ENCODE measurements at regions not wholly inside any gene's neighbourhood (a gene's known extent, or its start where the extent isn't known, plus 50 kb on each side); places are given as distances from the start of the nearest gene placed in this dataset.

GRCh38 chr10:57186201-57186600 lies 825.1 kb upstream of the ZWINT start:
- peaks cover 2% of the 10 kb centered on the region for H3K4me1 ChIP-seq (ENCODE audit: low read length)
- H3K27me3 ChIP-seq (ENCODE audit: low read depth, low read length), result no peaks in the 10 kb centered on the region
- no peak overlapping the region for H3K4me3 ChIP-seq (ENCODE audit: low read length)
- no peak overlapping the region for H3K9ac ChIP-seq (ENCODE audit: low read length)
- no peak for TF ChIP-seq EZH2phosphoT487 (IDR thresholded peaks at IDR 0.05; ENCODE audit: low read depth)
- TF ChIP-seq, protein P1, sequence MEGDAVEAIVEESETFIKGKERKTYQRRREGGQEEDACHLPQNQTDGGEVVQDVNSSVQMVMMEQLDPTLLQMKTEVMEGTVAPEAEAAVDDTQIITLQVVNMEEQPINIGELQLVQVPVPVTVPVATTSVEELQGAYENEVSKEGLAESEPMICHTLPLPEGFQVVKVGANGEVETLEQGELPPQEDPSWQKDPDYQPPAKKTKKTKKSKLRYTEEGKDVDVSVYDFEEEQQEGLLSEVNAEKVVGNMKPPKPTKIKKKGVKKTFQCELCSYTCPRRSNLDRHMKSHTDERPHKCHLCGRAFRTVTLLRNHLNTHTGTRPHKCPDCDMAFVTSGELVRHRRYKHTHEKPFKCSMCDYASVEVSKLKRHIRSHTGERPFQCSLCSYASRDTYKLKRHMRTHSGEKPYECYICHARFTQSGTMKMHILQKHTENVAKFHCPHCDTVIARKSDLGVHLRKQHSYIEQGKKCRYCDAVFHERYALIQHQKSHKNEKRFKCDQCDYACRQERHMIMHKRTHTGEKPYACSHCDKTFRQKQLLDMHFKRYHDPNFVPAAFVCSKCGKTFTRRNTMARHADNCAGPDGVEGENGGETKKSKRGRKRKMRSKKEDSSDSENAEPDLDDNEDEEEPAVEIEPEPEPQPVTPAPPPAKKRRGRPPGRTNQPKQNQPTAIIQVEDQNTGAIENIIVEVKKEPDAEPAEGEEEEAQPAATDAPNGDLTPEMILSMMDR (IDR thresholded peaks at IDR 0.05; ENCODE audit: low read depth, low read length), result no peak
- no peaks in the 10 kb centered on the region for H3K79me2 ChIP-seq (ENCODE audit: low read length)
- no peaks in the 10 kb centered on the region for H4K20me1 ChIP-seq (ENCODE audit: insufficient read depth, low read length)
- no peaks in the 10 kb centered on the region for H3K9me3 ChIP-seq (ENCODE audit: insufficient read depth, low read length)
- no peak overlapping the region for H2AFZ ChIP-seq (ENCODE audit: low read depth, low read length)
- no peaks in the 10 kb centered on the region for H3K36me3 ChIP-seq (replicated peaks; ENCODE audit: low read depth, low read length)
- no peak overlapping the region for H3K4me2 ChIP-seq (ENCODE audit: low read length)
- H3K27ac ChIP-seq (ENCODE audit: low read length), result no peak overlapping the region

DNA sequence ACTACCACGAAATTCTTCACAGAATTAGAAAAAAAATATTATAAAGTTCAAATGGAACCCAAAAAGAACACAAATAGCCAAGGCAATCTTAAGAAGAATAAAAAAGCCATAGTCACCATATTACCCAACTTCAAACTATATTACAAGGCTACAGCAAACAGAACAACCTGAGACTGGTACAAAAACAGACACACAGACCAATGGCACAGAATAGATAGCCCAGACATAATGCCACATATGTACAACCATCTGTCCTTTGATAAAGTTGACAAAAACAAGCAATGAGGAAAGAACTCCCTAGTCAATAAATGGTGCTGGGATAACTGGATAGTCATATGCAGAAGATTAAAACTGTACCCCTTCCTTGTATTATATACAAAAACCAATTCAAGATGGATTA lies 808.5 kb upstream of the ZWINT start:
- Histone ChIP-seq H3K36me3 (replicated peaks; ENCODE audit: low read depth, low read length) (no peaks in the 10 kb centered on the region), H3K9me3 (ENCODE audit: insufficient read depth, low read length) (no peaks in the 10 kb centered on the region), H3K27ac (ENCODE audit: low read length) (no peak overlapping the region), H3K4me3 (ENCODE audit: low read length) (no peak overlapping the region), H3K27me3 (ENCODE audit: low read depth, low read length) (no peaks in the 10 kb centered on the region), H3K79me2 (ENCODE audit: low read length) (no peaks in the 10 kb centered on the region), H4K20me1 (ENCODE audit: insufficient read depth, low read length) (no peaks in the 10 kb centered on the region), H3K4me1 (ENCODE audit: low read length) (no peaks in the 10 kb centered on the region), H3K4me2 (ENCODE audit: low read length) (no peak overlapping the region), H2AFZ (ENCODE audit: low read depth, low read length) (no peak overlapping the region), H3K9ac (ENCODE audit: low read length) (no peak overlapping the region)
- no peak for TF ChIP-seq EZH2phosphoT487 (IDR thresholded peaks at IDR 0.05; ENCODE audit: low read depth)
- TF ChIP-seq, protein P1 (IDR thresholded peaks at IDR 0.05; ENCODE audit: low read depth, low read length), result no peak

DNA sequence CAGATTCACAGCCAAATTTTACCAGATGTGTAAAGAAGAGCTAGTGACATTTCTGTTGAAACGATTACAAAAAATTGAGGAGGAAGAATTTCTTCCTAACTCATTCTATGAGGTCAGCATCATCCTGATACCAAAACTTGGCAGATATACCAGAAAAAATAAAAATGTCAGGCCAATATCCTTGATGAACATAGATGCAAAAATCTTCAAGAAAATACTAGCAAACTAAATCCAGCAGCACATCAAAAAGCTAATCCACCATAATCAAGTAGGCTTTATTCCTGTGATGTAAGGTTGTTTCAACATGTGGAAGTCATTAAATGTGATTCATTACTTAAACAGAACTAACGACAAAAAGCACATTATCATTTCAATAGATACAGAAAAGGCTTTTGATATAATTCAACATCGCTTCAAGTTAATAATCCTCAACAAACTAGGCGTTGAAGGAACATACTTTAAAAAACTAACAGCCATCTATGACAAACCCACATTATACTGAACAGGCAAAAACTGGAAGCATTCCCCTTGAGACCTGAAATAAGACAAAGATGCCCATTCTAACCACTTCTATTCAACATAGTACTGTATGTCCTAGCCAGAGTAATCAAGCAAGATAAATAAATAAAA lies 807.7 kb upstream of the ZWINT start:
- H3K4me2 ChIP-seq (ENCODE audit: low read length), result no peak overlapping the region
- no peaks in the 10 kb centered on the region for H3K9me3 ChIP-seq (ENCODE audit: insufficient read depth, low read length)
- no peak overlapping the region for H3K9ac ChIP-seq (ENCODE audit: low read length)
- TF ChIP-seq, protein P1 (IDR thresholded peaks at IDR 0.05; ENCODE audit: low read depth, low read length), result no peak
- no peak for TF ChIP-seq EZH2phosphoT487 (IDR thresholded peaks at IDR 0.05; ENCODE audit: low read depth)
- no peak overlapping the region for H3K4me3 ChIP-seq (ENCODE audit: low read length)
- H3K79me2 ChIP-seq (ENCODE audit: low read length), result no peaks in the 10 kb centered on the region
- no peaks in the 10 kb centered on the region for H4K20me1 ChIP-seq (ENCODE audit: insufficient read depth, low read length)
- no peaks in the 10 kb centered on the region for H3K36me3 ChIP-seq (replicated peaks; ENCODE audit: low read depth, low read length)
- no peaks in the 10 kb centered on the region for H3K27me3 ChIP-seq (ENCODE audit: low read depth, low read length)
- no peaks in the 10 kb centered on the region for H3K4me1 ChIP-seq (ENCODE audit: low read length)
- no peak overlapping the region for H3K27ac ChIP-seq (ENCODE audit: low read length)
- no peak overlapping the region for H2AFZ ChIP-seq (ENCODE audit: low read depth, low read length)

DNA sequence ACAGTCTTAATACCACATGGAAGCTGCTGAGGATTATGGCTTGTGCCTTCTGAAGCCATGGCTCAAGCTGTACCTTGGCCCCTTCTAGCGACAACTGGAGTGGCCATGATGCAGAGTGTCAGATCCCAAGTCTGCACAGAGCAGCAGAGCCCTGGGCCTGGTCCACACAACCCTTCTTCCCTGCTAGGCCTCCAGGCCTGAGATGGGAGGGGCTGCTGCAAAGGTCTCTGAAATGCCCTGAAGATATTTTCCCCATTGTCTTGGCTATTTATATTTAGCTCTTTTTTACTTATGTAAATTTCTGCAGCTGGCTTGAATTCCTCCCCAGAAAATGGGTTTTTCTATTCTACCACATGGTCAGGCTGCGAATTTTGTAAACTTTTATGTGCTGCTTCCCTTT lies 804.6 kb upstream of the ZWINT start:
- Histone ChIP-seq H3K79me2 (ENCODE audit: low read length) (no peaks in the 10 kb centered on the region), H3K4me2 (ENCODE audit: low read length) (no peak overlapping the region), H4K20me1 (ENCODE audit: insufficient read depth, low read length) (no peaks in the 10 kb centered on the region), H3K9ac (ENCODE audit: low read length) (no peak overlapping the region), H3K9me3 (ENCODE audit: insufficient read depth, low read length) (no peaks in the 10 kb centered on the region), H2AFZ (ENCODE audit: low read depth, low read length) (no peak overlapping the region), H3K27ac (ENCODE audit: low read length) (no peak overlapping the region), H3K36me3 (replicated peaks; ENCODE audit: low read depth, low read length) (no peaks in the 10 kb centered on the region), H3K4me1 (ENCODE audit: low read length) (no peaks in the 10 kb centered on the region), H3K4me3 (ENCODE audit: low read length) (no peak overlapping the region), H3K27me3 (ENCODE audit: low read depth, low read length) (no peaks in the 10 kb centered on the region)
- TF ChIP-seq, protein P1 (IDR thresholded peaks at IDR 0.05; ENCODE audit: low read depth, low read length), result no peak
- no peak for TF ChIP-seq EZH2phosphoT487 (IDR thresholded peaks at IDR 0.05; ENCODE audit: low read depth)

All from OCI-LY3 (cell line).